Right cardiac atrium (tissue), 5 donors: ENCODE measurements at regions not wholly inside any gene's neighbourhood (a gene's known extent, or its start where the extent isn't known, plus 50 kb on each side); places are given as distances from the start of the nearest gene placed in this dataset.
"Not testable (repeated sequence)": the region's sequence is repeated elsewhere in the genome, so short reads cannot be mapped to it uniquely, and the experiment has no call there.

Source experiments
- ATAC-seq, 2 donors: fragments of 200-7000 bp; cut with Tn5 transposase; one replicate each; pipeline versions ENCODE4 v1.8.0 to v1.9.1; 2020; ENCODE audit warnings: moderate library complexity in 2 of 2, mild to moderate bottlenecking in 1 of 2
- DNase-seq, 3 donors: peaks; one replicate each; pipeline ENCODE4 v3.0.0-alpha.2; 2020
- H3K27ac ChIP-seq: one replicate; pipeline ENCODE4 v1.5.1; 2013; ENCODE audit warnings: mild to moderate bottlenecking, low read length, control low read depth, moderate library complexity
- H3K27me3 ChIP-seq: one replicate; pipeline ENCODE4 v1.6.1; 2013; ENCODE audit not compliant: control insufficient read depth, insufficient read depth
- H3K4me1 ChIP-seq: one replicate; pipeline ENCODE4 v1.6.1; 2013; ENCODE audit warnings: low read length; ENCODE audit not compliant: control insufficient read depth, insufficient read depth
- H3K4me3 ChIP-seq: one replicate; pipeline ENCODE4 v1.5.1; 2013; ENCODE audit warnings: low read length, control low read depth
- H3K9me3 ChIP-seq: one replicate; pipeline ENCODE4 v1.6.1; 2013; ENCODE audit warnings: low read length; ENCODE audit not compliant: control insufficient read depth
- WGBS: extraction: QIAGEN DNeasy Blood & Tissue Kit; methylation state at CpG from one replicate; pipeline ENCODE4 v1.1.7; 2013; 5-methylcytosine and 5-hydroxymethylcytosine counted together
- intact Hi-C, 4 donors: fragments of 100-400 bp; cut with DNase I; formaldehyde crosslinking; loops; one replicate each; pipeline versions ENCODE4 v1.11.0 to v1.14.0; 2022 to 2023
- donor health status: healthy with polysubstance abuse.
- donor health status: DM: no; HTN: yes; CAD: no.
- donor health status: DM: no; HTN: no; CAD: no.
- donor health status: DM: no; HTN: yes; CAD: no; lungs with severe emphysema.
- donor health status: DM: yes; HTN: yes; CAD: no.

GRCh38 chr3:191123231-191123630 is 75.8 kb upstream of the OSTN start:
- intact Hi-C loops: no loop called here
- ATAC-seq: no peak
- no peak overlapping the region for H3K27ac ChIP-seq

GRCh38 chr3:191120447-191121298 is 78.4 kb upstream of the OSTN start:
- H3K9me3 ChIP-seq: no peaks in the 10 kb centered on the region
- intact Hi-C loops: no loop called here

More at GRCh38 chr3:191123231-191123630, 75.8 kb upstream of the OSTN start:
- DNase-seq: no peak
- Histone ChIP-seq H3K4me3 (no peak overlapping the region), H3K27me3 (no peaks in the 10 kb centered on the region), H3K4me1 (no peaks in the 10 kb centered on the region), H3K9me3 (no peaks in the 10 kb centered on the region)

GRCh38 chr3:191119415-191120295 is 79.4 kb upstream of the OSTN start:
- intact Hi-C loops: no loop called here
- H3K4me1 ChIP-seq: no peaks in the 10 kb centered on the region
- ATAC-seq (no peak), DNase-seq (no peak)
- H3K9me3 ChIP-seq: no peaks in the 10 kb centered on the region
- H3K27ac ChIP-seq: no peak overlapping the region
- no peaks in the 10 kb centered on the region for H3K27me3 ChIP-seq
- H3K4me3 ChIP-seq: no peak overlapping the region
- WGBS: 91% methylated on average over 3 of the region's 3 CpGs

More at GRCh38 chr3:191120447-191121298, 78.4 kb upstream of the OSTN start:
- no peaks in the 10 kb centered on the region for H3K27me3 ChIP-seq
- no peak for DNase-seq
- no peak for ATAC-seq
- no peak overlapping the region for H3K4me3 ChIP-seq
- no peaks in the 10 kb centered on the region for H3K4me1 ChIP-seq
- WGBS: 64% methylated on average over 2 of the region's 2 CpGs
- H3K27ac ChIP-seq: no peak overlapping the region

- ATAC-seq (no peak), DNase-seq (no peak)
- no peaks in the 10 kb centered on the region for H3K27me3 ChIP-seq
- 98% methylated on average over 3 of the region's 3 CpGs for WGBS
- no peak overlapping the region for H3K4me3 ChIP-seq
- H3K9me3 ChIP-seq: no peaks in the 10 kb centered on the region
- no peak overlapping the region for H3K27ac ChIP-seq
- intact Hi-C loops: no loop called here
- no peaks in the 10 kb centered on the region for H3K4me1 ChIP-seq
These were observed 87.3 kb upstream of the OSTN start for GRCh38 chr3:191111722-191112121.

GRCh38 chr3:191105418-191105817 is 93.6 kb upstream of the OSTN start:
- 62% methylated on average over 3 of the region's 3 CpGs for WGBS
- Histone ChIP-seq H3K27ac (no peak overlapping the region), H3K27me3 (no peaks in the 10 kb centered on the region), H3K4me1 (no peaks in the 10 kb centered on the region), H3K9me3 (no peaks in the 10 kb centered on the region), H3K4me3 (no peak overlapping the region)
- intact Hi-C loops: no loop called here
- ATAC-seq (no peak), DNase-seq (no peak)

GRCh38 chr3:191100516-191100915 is 98.5 kb upstream of the OSTN start:
- DNase-seq: no peak
- Histone ChIP-seq H3K4me3 (no peak overlapping the region), H3K27me3 (no peaks in the 10 kb centered on the region), H3K27ac (no peak overlapping the region), H3K9me3 (no peaks in the 10 kb centered on the region), H3K4me1 (no peaks in the 10 kb centered on the region)
- ATAC-seq: no peak
- 83% methylated on average over 4 of the region's 4 CpGs for WGBS
- intact Hi-C loops: no loop called here

GRCh38 chr3:191094057-191094845 is 104.8 kb upstream of the OSTN start:
- no peak overlapping the region for H3K4me3 ChIP-seq
- no peaks in the 10 kb centered on the region for H3K9me3 ChIP-seq
- ATAC-seq (peak in 1 of 2 donors; percentile 26), DNase-seq (no peak)
- H3K4me1 ChIP-seq: no peaks in the 10 kb centered on the region
- no peaks in the 10 kb centered on the region for H3K27me3 ChIP-seq
- intact Hi-C loops: no loop called here
- no peak overlapping the region for H3K27ac ChIP-seq
- WGBS: 46% methylated on average over 3 of the region's 3 CpGs

- Histone ChIP-seq H3K4me3 (no peak overlapping the region), H3K9me3 (no peaks in the 10 kb centered on the region), H3K27ac (no peak overlapping the region), H3K27me3 (no peaks in the 10 kb centered on the region), H3K4me1 (no peaks in the 10 kb centered on the region)
- WGBS: 80% methylated on average over 3 of the region's 3 CpGs
- DNase-seq (no peak), ATAC-seq (no peak)
- intact Hi-C loops: no loop called here
These were observed 111.7 kb upstream of the OSTN start for GRCh38 chr3:191087391-191087790.

- Histone ChIP-seq H3K27me3 (no peaks in the 10 kb centered on the region), H3K27ac (no peak overlapping the region), H3K4me3 (no peak overlapping the region), H3K9me3 (no peaks in the 10 kb centered on the region), H3K4me1 (no peaks in the 10 kb centered on the region)
- ATAC-seq (no peak), DNase-seq (no peak)
- intact Hi-C loops: no loop called here
- WGBS: 72% methylated on average over 3 of the region's 3 CpGs
These were observed 114.0 kb upstream of the OSTN start for GRCh38 chr3:191085091-191085490.

GRCh38 chr3:191078913-191079312 is 120.1 kb upstream of the OSTN start:
- WGBS: 71% methylated on average over 3 of the region's 3 CpGs
- DNase-seq, H3K9me3 ChIP-seq, H3K4me1 ChIP-seq, intact Hi-C loops, H3K27ac ChIP-seq, H3K27me3 ChIP-seq, H3K4me3 ChIP-seq, ATAC-seq: not testable (repeated sequence)
